ENCODE measurements at regions not wholly inside any gene's neighbourhood (a gene's known extent, or its start where the extent isn't known, plus 50 kb on each side); places are given as distances from the start of the nearest gene placed in this dataset.

GRCh38 chr4:72858328-72858727, 211.2 kb downstream of the COX18 start:
- Histone ChIP-seq H3K4me3 (no peak overlapping the region), H3K9me3 (no peaks in the 10 kb centered on the region), H3K27me3 (no peaks in the 10 kb centered on the region), H3K4me1 (no peaks in the 10 kb centered on the region), H3K36me3 (no peaks in the 10 kb centered on the region), H3K27ac (no peak overlapping the region)
- no peak for DNase-seq
- in situ Hi-C loops (cut with MboI; ENCODE audit: low sequenced_read_pairs in 4 of 4) (no loop called here), intact Hi-C loops (cut with DNase I; ENCODE audit: low total_unique reads) (no loop called here)
- TF ChIP-seq CTCF (IDR thresholded peaks at IDR 0.05 in 4 of 5, conservative IDR thresholded peaks at IDR 0.05 in 1 of 5) = no peak
- no peak for TF ChIP-seq POLR2A (IDR thresholded peaks at IDR 0.05)
- ATAC-seq = no peak

- intact Hi-C loops (cut with DNase I; ENCODE audit: low total_unique reads) = no loop called here
- no peaks in the 10 kb centered on the region for H3K27me3 ChIP-seq
- no peak overlapping the region for H3K4me3 ChIP-seq
- no peak for ATAC-seq
- TF ChIP-seq CTCF (IDR thresholded peaks at IDR 0.05 in 4 of 5, conservative IDR thresholded peaks at IDR 0.05 in 1 of 5) (no peak), POLR2A (IDR thresholded peaks at IDR 0.05) (no peak)
- H3K36me3 ChIP-seq = no peaks in the 10 kb centered on the region
- in situ Hi-C loops (cut with MboI; ENCODE audit: low sequenced_read_pairs in 4 of 4) = no loop called here
- H3K27ac ChIP-seq = no peak overlapping the region
- no peak for DNase-seq
- H3K9me3 ChIP-seq = no peaks in the 10 kb centered on the region
- H3K4me1 ChIP-seq = no peaks in the 10 kb centered on the region
Observed at GRCh38 chr4:72857787-72858186, 211.7 kb downstream of the COX18 start.

GRCh38 chr4:72857216-72857615, 212.3 kb downstream of the COX18 start:
- in situ Hi-C loops (cut with MboI; ENCODE audit: low sequenced_read_pairs in 4 of 4) (no loop called here), intact Hi-C loops (cut with DNase I; ENCODE audit: low total_unique reads) (no loop called here)
- DNase-seq (no peak), ATAC-seq (no peak)
- TF ChIP-seq CTCF (IDR thresholded peaks at IDR 0.05 in 4 of 5, conservative IDR thresholded peaks at IDR 0.05 in 1 of 5) = no peak
- Histone ChIP-seq H3K27me3 (no peaks in the 10 kb centered on the region), H3K36me3 (no peaks in the 10 kb centered on the region), H3K4me1 (no peaks in the 10 kb centered on the region), H3K4me3 (no peak overlapping the region), H3K27ac (no peak overlapping the region), H3K9me3 (no peaks in the 10 kb centered on the region)

- in situ Hi-C loops (cut with MboI; ENCODE audit: low sequenced_read_pairs in 4 of 4) (no loop called here), intact Hi-C loops (cut with DNase I; ENCODE audit: low total_unique reads) (no loop called here)
- no peaks in the 10 kb centered on the region for H3K36me3 ChIP-seq
- no peak for TF ChIP-seq CTCF (IDR thresholded peaks at IDR 0.05 in 4 of 5, conservative IDR thresholded peaks at IDR 0.05 in 1 of 5)
- no peak for TF ChIP-seq POLR2A (IDR thresholded peaks at IDR 0.05)
- H3K27me3 ChIP-seq = no peaks in the 10 kb centered on the region
- H3K27ac ChIP-seq = no peak overlapping the region
- DNase-seq (no peak), ATAC-seq (no peak)
- H3K4me1 ChIP-seq = no peaks in the 10 kb centered on the region
- H3K9me3 ChIP-seq = no peaks in the 10 kb centered on the region
- no peak overlapping the region for H3K4me3 ChIP-seq
Observed at GRCh38 chr4:72846280-72847111, 223.0 kb downstream of the COX18 start.

- H3K27me3 ChIP-seq = no peaks in the 10 kb centered on the region
- H3K27ac ChIP-seq = no peak overlapping the region
- no peaks in the 10 kb centered on the region for H3K9me3 ChIP-seq
- intact Hi-C loops (cut with DNase I; ENCODE audit: low total_unique reads) = no loop called here
- no peak for TF ChIP-seq CTCF (IDR thresholded peaks at IDR 0.05 in 4 of 5, conservative IDR thresholded peaks at IDR 0.05 in 1 of 5)
- ATAC-seq (no peak), DNase-seq (no peak)
- H3K36me3 ChIP-seq = no peaks in the 10 kb centered on the region
- in situ Hi-C loops (cut with MboI; ENCODE audit: low sequenced_read_pairs in 4 of 4) = no loop called here
- no peak overlapping the region for H3K4me3 ChIP-seq
- no peaks in the 10 kb centered on the region for H3K4me1 ChIP-seq
Observed at GRCh38 chr4:72843466-72843865, 226.1 kb downstream of the COX18 start.

Data from gastrocnemius medialis (tissue), 4 donors.